Neural progenitor cell (in vitro differentiated cells): ENCODE measurements at regions not wholly inside any gene's neighbourhood (a gene's known extent, or its start where the extent isn't known, plus 50 kb on each side); places are given as distances from the start of the nearest gene placed in this dataset.
"Not testable (repeated sequence)": the region's sequence is repeated elsewhere in the genome, so short reads cannot be mapped to it uniquely, and the experiment has no call there.

ENCODE experiments used
- DNase-seq: peaks from one replicate; pipeline ENCODE4 v3.0.0-alpha.2; 2016; ENCODE audit warnings: low spot score
- H2AFZ ChIP-seq: fragments of 200-600 bp; sonication (generic); replicated peaks from 2 replicates; pipeline ENCODE4 v1.6.1; 2016; ENCODE audit warnings: antibody characterized with exemption
- H3F3A ChIP-seq: fragments of 200-600 bp; sonication (generic); 2 replicates; pipeline ENCODE4 v1.6.1; 2016; ENCODE audit warnings: antibody characterized with exemption, low read depth
- H3K27ac ChIP-seq: fragments of 200-600 bp; sonication (generic); 2 replicates; pipeline ENCODE4 v1.5.1; 2016; ENCODE audit warnings: mild to moderate bottlenecking
- H3K27me3 ChIP-seq: fragments of 200-600 bp; sonication (generic); 2 replicates; pipeline ENCODE4 v1.6.1; 2016; ENCODE audit warnings: mild to moderate bottlenecking, moderate library complexity
- H3K36me3 ChIP-seq: fragments of 200-600 bp; sonication (generic); 2 replicates; pipeline ENCODE4 v1.5.1; 2016
- H3K4me1 ChIP-seq: fragments of 200-600 bp; sonication (generic); 2 replicates; pipeline ENCODE4 v1.6.1; 2016; ENCODE audit warnings: mixed run types
- H3K4me2 ChIP-seq: fragments of 200-600 bp; sonication (generic); 2 replicates; pipeline ENCODE4 v1.6.1; 2016
- H3K4me3 ChIP-seq: fragments of 200-600 bp; sonication (generic); 2 replicates; pipeline ENCODE4 v1.5.1; 2016
- H3K79me2 ChIP-seq: fragments of 200-600 bp; sonication (generic); 2 replicates; pipeline ENCODE4 v1.6.1; 2016; ENCODE audit warnings: low read depth
- H3K9ac ChIP-seq: fragments of 200-600 bp; sonication (generic); 2 replicates; pipeline ENCODE4 v1.6.1; 2016
- H3K9me3 ChIP-seq: fragments of 200-600 bp; sonication (generic); 2 replicates; pipeline ENCODE4 v1.5.1; 2016; ENCODE audit warnings: low read depth
- H4K20me1 ChIP-seq: fragments of 200-600 bp; sonication (generic); 2 replicates; pipeline ENCODE4 v1.6.1; 2016; ENCODE audit warnings: low read depth
- H3K27ac Mint-ChIP-seq: 3 replicates; pipeline ENCODE4 v1.8.0; 2021; ENCODE audit warnings: mixed read lengths
- H3K27me3 Mint-ChIP-seq: 2 replicates; pipeline ENCODE4 v1.8.0; 2022; ENCODE audit warnings: low read depth, mild to moderate bottlenecking, inconsistent platforms, moderate library complexity, mixed read lengths; ENCODE audit not compliant: insufficient read depth
- H3K36me3 Mint-ChIP-seq: 3 replicates; pipeline ENCODE4 v1.8.0; 2021; ENCODE audit warnings: mixed read lengths
- H3K4me1 Mint-ChIP-seq: 3 replicates; pipeline ENCODE4 v1.8.0; 2021; ENCODE audit warnings: mixed read lengths
- H3K4me3 Mint-ChIP-seq: 3 replicates; pipeline ENCODE4 v1.8.0; 2021; ENCODE audit warnings: mild to moderate bottlenecking, moderate library complexity, mixed read lengths
- H3K9me3 Mint-ChIP-seq: 3 replicates; pipeline ENCODE4 v1.8.0; 2020; ENCODE audit warnings: mixed read lengths
- EZH2 ChIP-seq: fragments of 200-600 bp; sonication (generic); IDR thresholded peaks from 2 replicates; pipeline ENCODE4 v1.6.1; 2017; ENCODE audit warnings: antibody characterized with exemption, mild to moderate bottlenecking, moderate library complexity
- EZH2phosphoT487 ChIP-seq: fragments of 200-600 bp; sonication (generic); IDR thresholded peaks from 2 replicates; pipeline ENCODE4 v1.6.1; 2017; ENCODE audit warnings: antibody characterized with exemption
- TF ChIP-seq, protein P1 (sequence below): fragments of 200-600 bp; sonication (generic); IDR thresholded peaks from 2 replicates; pipeline ENCODE4 v1.5.1; 2017; ENCODE audit warnings: antibody characterized with exemption, mild to moderate bottlenecking

DNA sequence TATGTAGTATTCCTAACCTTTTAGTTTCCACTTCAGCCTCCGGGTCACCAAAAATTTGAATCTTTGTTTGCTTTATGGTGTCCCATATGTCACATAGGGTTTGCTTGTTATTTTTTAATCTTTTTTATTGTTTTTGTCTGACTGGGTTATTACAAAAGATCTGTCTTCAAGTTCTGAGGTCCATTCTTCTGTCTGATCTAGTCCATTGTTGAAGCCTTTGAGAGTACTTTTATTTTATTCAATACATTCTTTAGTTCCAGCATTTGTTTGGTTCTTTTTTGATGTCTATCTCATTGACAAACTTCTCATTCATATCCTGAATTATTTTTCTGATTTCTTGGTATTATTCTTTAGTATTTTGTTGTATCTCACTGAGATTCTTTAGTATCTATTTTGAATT is 99.8 kb downstream of the GPR65 start:
- Histone ChIP-seq H3K27ac (no peak overlapping the region), H3K79me2 (no peaks in the 10 kb centered on the region), H4K20me1 (no peaks in the 10 kb centered on the region), H3K9me3 (no peaks in the 10 kb centered on the region), H3K27me3 (no peaks in the 10 kb centered on the region), H3K4me1 (no peaks in the 10 kb centered on the region), H3K4me2 (no peak overlapping the region), H2AFZ (no peak overlapping the region), H3K36me3 (no peaks in the 10 kb centered on the region), H3K4me3 (no peak overlapping the region), H3F3A (no peaks in the 10 kb centered on the region), H3K9ac (no peak overlapping the region)
- DNase-seq, result no peak
- peaks cover 15% of the 10 kb centered on the region for H3K9me3 Mint-ChIP-seq
- no peak overlapping the region for H3K4me3 Mint-ChIP-seq
- H3K27me3 Mint-ChIP-seq, result peaks cover 6% of the 10 kb centered on the region
- H3K4me1 Mint-ChIP-seq, result no peaks in the 10 kb centered on the region
- no peaks in the 10 kb centered on the region for H3K36me3 Mint-ChIP-seq
- TF ChIP-seq EZH2phosphoT487, result no peak
- TF ChIP-seq, protein P1, sequence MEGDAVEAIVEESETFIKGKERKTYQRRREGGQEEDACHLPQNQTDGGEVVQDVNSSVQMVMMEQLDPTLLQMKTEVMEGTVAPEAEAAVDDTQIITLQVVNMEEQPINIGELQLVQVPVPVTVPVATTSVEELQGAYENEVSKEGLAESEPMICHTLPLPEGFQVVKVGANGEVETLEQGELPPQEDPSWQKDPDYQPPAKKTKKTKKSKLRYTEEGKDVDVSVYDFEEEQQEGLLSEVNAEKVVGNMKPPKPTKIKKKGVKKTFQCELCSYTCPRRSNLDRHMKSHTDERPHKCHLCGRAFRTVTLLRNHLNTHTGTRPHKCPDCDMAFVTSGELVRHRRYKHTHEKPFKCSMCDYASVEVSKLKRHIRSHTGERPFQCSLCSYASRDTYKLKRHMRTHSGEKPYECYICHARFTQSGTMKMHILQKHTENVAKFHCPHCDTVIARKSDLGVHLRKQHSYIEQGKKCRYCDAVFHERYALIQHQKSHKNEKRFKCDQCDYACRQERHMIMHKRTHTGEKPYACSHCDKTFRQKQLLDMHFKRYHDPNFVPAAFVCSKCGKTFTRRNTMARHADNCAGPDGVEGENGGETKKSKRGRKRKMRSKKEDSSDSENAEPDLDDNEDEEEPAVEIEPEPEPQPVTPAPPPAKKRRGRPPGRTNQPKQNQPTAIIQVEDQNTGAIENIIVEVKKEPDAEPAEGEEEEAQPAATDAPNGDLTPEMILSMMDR, result no peak
- no peak for TF ChIP-seq EZH2
- H3K27ac Mint-ChIP-seq, result no peak overlapping the region

DNA sequence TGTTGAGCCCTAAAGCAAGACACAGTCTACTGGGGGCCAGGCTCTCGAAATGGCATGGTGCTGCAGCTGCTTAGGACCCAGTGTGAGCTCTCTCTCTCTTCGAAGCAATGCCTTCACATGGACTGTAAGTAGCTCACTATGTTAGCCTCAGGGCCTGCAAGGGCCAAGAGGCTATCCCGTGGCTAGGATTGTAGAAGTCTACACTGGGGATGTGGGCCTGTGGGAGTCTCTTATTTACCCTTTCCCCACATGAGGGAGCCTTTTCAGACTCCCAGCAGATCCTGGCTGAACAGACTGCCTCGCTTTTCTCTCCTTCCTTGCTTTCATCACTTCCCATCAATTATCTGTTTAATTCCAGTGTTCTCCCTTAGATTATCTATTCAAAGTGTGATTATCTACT is 101.4 kb downstream of the GPR65 start:
- H4K20me1 ChIP-seq, result no peaks in the 10 kb centered on the region
- H3K36me3 Mint-ChIP-seq, result no peaks in the 10 kb centered on the region
- no peak overlapping the region for H3K27ac ChIP-seq
- H3K27me3 Mint-ChIP-seq, result peaks cover 6% of the 10 kb centered on the region
- no peaks in the 10 kb centered on the region for H3F3A ChIP-seq
- H3K4me2 ChIP-seq, result no peak overlapping the region
- H3K27me3 ChIP-seq, result no peaks in the 10 kb centered on the region
- H3K4me1 ChIP-seq, result no peaks in the 10 kb centered on the region
- H3K9me3 Mint-ChIP-seq, result peaks cover 15% of the 10 kb centered on the region
- H3K4me3 Mint-ChIP-seq, result no peak overlapping the region
- no peaks in the 10 kb centered on the region for H3K79me2 ChIP-seq
- TF ChIP-seq, protein P1, result no peak
- TF ChIP-seq EZH2phosphoT487 (no peak), EZH2 (no peak)
- H2AFZ ChIP-seq, result peak overlapping the region; percentile 12
- DNase-seq, result no peak
- H3K36me3 ChIP-seq, result no peaks in the 10 kb centered on the region
- H3K4me3 ChIP-seq, result no peak overlapping the region
- H3K4me1 Mint-ChIP-seq, result no peaks in the 10 kb centered on the region
- H3K9ac ChIP-seq, result no peak overlapping the region
- no peaks in the 10 kb centered on the region for H3K9me3 ChIP-seq
- no peak overlapping the region for H3K27ac Mint-ChIP-seq

DNA sequence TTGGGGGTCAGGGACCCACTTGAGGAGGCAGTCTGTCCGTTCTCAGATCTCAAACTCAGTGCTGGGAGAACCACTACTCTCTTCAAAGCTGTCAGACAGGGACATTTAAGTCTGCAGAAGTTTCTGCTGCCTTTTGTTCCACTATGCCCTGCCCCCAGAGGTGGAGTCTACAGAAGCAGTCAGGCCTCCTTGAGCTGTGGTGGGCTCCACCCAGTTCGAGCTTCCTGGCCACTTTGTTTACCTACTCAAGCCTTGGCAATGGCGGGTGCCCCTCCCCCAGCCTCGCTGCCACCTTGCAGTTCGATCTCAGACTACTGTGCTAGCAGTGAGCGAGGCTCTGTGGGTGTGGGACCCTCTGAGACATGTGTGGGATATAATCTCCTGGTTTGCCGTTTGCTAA is 122.7 kb downstream of the GPR65 start:
- not testable (repeated sequence) for H3K36me3 ChIP-seq, H3K4me3 ChIP-seq, H3K9me3 Mint-ChIP-seq, H3K4me1 ChIP-seq, H3K27ac Mint-ChIP-seq, H3K27me3 Mint-ChIP-seq, H3K79me2 ChIP-seq, H3F3A ChIP-seq, H3K9me3 ChIP-seq, H3K4me2 ChIP-seq, H4K20me1 ChIP-seq, H2AFZ ChIP-seq, H3K36me3 Mint-ChIP-seq, H3K27ac ChIP-seq, H3K4me1 Mint-ChIP-seq, H3K4me3 Mint-ChIP-seq, DNase-seq, H3K27me3 ChIP-seq, H3K9ac ChIP-seq

DNA sequence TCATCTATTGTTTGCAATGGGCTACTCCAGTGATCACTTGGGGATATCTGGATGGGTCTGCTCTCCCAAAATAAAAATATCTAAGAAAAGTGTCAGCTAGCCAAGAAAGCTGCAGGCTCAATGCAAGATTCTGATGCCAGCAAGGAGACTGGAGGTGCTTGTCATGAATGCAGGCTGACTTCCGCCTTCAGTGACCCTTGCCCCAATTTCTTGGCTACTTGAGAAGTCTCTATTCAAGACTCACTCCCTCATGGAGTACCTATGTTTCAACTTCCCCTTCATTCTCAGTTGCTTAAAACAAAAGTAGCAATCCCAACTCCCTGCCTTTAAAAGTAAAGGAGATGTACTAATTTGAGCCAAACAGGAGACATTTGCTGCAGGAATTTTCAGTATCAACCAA is 123.9 kb downstream of the GPR65 start:
- Mint-ChIP-seq H3K4me3 (no peak overlapping the region), H3K27ac (no peak overlapping the region), H3K9me3 (peaks cover 4% of the 10 kb centered on the region), H3K27me3 (no peaks in the 10 kb centered on the region), H3K36me3 (no peaks in the 10 kb centered on the region), H3K4me1 (no peaks in the 10 kb centered on the region)
- Histone ChIP-seq H3F3A (no peaks in the 10 kb centered on the region), H3K9me3 (no peaks in the 10 kb centered on the region), H2AFZ (no peak overlapping the region), H4K20me1 (no peaks in the 10 kb centered on the region), H3K9ac (no peak overlapping the region), H3K27ac (no peak overlapping the region), H3K79me2 (no peaks in the 10 kb centered on the region), H3K36me3 (no peaks in the 10 kb centered on the region), H3K27me3 (no peaks in the 10 kb centered on the region), H3K4me3 (no peak overlapping the region), H3K4me1 (no peaks in the 10 kb centered on the region), H3K4me2 (no peak overlapping the region)
- TF ChIP-seq EZH2, result no peak
- TF ChIP-seq, protein P1, result no peak
- no peak for TF ChIP-seq EZH2phosphoT487
- no peak for DNase-seq
